ENCODE measurements at regions not wholly inside any gene's neighbourhood (a gene's known extent, or its start where the extent isn't known, plus 50 kb on each side); places are given as distances from the start of the nearest gene placed in this dataset.

- TF ChIP-seq CTCF (IDR thresholded peaks at IDR 0.05) (no peak), EP300 (IDR thresholded peaks at IDR 0.05; ENCODE audit: low read depth) (no peak)
These were observed 232.6 kb downstream of the CD83 start for GRCh38 chr6:14350210-14350609.
